ENCODE measurements at regions not wholly inside any gene's neighbourhood (a gene's known extent, or its start where the extent isn't known, plus 50 kb on each side); places are given as distances from the start of the nearest gene placed in this dataset.

DNA sequence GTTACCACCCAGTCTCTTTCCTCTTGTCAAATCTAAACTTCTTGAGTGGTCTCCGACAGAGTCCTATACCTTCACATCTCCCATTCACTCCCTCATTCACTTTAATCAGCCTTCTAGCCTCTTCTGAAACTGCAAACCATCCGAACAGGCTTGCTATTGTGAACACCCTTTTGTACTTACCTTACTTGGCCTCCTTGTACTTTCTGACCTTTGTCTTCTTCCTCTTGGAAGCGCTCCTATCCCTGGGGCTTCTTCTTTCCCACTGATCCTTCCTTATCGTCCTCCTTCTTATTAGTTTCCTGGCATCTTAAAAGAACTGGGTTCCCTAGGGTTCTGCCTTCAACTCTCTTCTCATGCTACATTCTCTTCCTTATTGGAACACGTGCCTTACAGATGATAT is 76.9 kb upstream of the HIF1A start:
- Histone ChIP-seq H3K9me3 (ENCODE audit: low read length) (no peaks in the 10 kb centered on the region), H3K36me3 (ENCODE audit: insufficient read depth, low read length) (no peaks in the 10 kb centered on the region), H3K9ac (ENCODE audit: low read length) (no peak overlapping the region), H3K79me2 (ENCODE audit: insufficient read depth, low read length) (no peaks in the 10 kb centered on the region), H3K4me1 (ENCODE audit: insufficient read depth, low read length, severe bottlenecking) (no peaks in the 10 kb centered on the region), H2AFZ (ENCODE audit: low read length) (no peak overlapping the region), H3K4me2 (ENCODE audit: low read length) (no peak overlapping the region), H3K4me3 (ENCODE audit: low read depth, low read length, poor library complexity, severe bottlenecking) (no peak overlapping the region), H4K20me1 (ENCODE audit: insufficient read depth, low read length) (no peaks in the 10 kb centered on the region), H3K9me2 (ENCODE audit: low read depth, low read length) (no peaks in the 10 kb centered on the region), H3F3A (ENCODE audit: insufficient read depth, low read length) (no peaks in the 10 kb centered on the region), H3K27me3 (ENCODE audit: insufficient read depth, low read length) (no peaks in the 10 kb centered on the region), H3K27ac (ENCODE audit: low read depth, low read length, poor library complexity, severe bottlenecking) (no peak overlapping the region)
- TF ChIP-seq, protein P1, sequence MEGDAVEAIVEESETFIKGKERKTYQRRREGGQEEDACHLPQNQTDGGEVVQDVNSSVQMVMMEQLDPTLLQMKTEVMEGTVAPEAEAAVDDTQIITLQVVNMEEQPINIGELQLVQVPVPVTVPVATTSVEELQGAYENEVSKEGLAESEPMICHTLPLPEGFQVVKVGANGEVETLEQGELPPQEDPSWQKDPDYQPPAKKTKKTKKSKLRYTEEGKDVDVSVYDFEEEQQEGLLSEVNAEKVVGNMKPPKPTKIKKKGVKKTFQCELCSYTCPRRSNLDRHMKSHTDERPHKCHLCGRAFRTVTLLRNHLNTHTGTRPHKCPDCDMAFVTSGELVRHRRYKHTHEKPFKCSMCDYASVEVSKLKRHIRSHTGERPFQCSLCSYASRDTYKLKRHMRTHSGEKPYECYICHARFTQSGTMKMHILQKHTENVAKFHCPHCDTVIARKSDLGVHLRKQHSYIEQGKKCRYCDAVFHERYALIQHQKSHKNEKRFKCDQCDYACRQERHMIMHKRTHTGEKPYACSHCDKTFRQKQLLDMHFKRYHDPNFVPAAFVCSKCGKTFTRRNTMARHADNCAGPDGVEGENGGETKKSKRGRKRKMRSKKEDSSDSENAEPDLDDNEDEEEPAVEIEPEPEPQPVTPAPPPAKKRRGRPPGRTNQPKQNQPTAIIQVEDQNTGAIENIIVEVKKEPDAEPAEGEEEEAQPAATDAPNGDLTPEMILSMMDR (IDR thresholded peaks at IDR 0.05; ENCODE audit: low read length): no peak
- TF ChIP-seq EZH2 (IDR thresholded peaks at IDR 0.05; ENCODE audit: borderline replicate concordance, low read length): no peak

DNA sequence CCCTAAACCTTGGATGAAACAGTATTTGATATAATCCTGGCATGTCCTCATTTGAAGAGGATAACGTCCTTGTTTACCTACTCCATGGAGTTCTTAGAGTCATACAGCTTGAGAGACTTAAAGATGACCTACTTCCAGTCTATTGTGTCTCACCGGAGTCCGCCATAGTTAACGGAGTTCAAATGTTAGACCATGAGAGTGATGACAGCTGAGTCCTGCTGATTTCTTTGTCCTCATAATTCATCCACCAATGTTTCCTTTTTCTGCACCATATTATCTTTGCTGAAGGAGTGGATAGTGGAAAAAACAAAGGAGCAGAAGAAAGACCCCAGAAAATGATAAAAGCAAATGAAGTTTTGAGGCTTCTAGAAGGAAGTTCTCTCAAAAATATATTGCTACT is 75.8 kb upstream of the HIF1A start:
- H3F3A ChIP-seq (ENCODE audit: insufficient read depth, low read length): no peaks in the 10 kb centered on the region
- no peak overlapping the region for H2AFZ ChIP-seq (ENCODE audit: low read length)
- H3K4me2 ChIP-seq (ENCODE audit: low read length): no peak overlapping the region
- H3K9me2 ChIP-seq (ENCODE audit: low read depth, low read length): no peaks in the 10 kb centered on the region
- TF ChIP-seq, protein P1 (IDR thresholded peaks at IDR 0.05; ENCODE audit: low read length): no peak
- TF ChIP-seq EZH2 (IDR thresholded peaks at IDR 0.05; ENCODE audit: borderline replicate concordance, low read length): no peak
- no peaks in the 10 kb centered on the region for H4K20me1 ChIP-seq (ENCODE audit: insufficient read depth, low read length)
- no peaks in the 10 kb centered on the region for H3K9me3 ChIP-seq (ENCODE audit: low read length)
- H3K36me3 ChIP-seq (ENCODE audit: insufficient read depth, low read length): no peaks in the 10 kb centered on the region
- no peak overlapping the region for H3K4me3 ChIP-seq (ENCODE audit: low read depth, low read length, poor library complexity, severe bottlenecking)
- H3K9ac ChIP-seq (ENCODE audit: low read length): no peak overlapping the region
- no peak overlapping the region for H3K27ac ChIP-seq (ENCODE audit: low read depth, low read length, poor library complexity, severe bottlenecking)
- H3K4me1 ChIP-seq (ENCODE audit: insufficient read depth, low read length, severe bottlenecking): no peaks in the 10 kb centered on the region
- no peaks in the 10 kb centered on the region for H3K79me2 ChIP-seq (ENCODE audit: insufficient read depth, low read length)
- no peaks in the 10 kb centered on the region for H3K27me3 ChIP-seq (ENCODE audit: insufficient read depth, low read length)

DNA sequence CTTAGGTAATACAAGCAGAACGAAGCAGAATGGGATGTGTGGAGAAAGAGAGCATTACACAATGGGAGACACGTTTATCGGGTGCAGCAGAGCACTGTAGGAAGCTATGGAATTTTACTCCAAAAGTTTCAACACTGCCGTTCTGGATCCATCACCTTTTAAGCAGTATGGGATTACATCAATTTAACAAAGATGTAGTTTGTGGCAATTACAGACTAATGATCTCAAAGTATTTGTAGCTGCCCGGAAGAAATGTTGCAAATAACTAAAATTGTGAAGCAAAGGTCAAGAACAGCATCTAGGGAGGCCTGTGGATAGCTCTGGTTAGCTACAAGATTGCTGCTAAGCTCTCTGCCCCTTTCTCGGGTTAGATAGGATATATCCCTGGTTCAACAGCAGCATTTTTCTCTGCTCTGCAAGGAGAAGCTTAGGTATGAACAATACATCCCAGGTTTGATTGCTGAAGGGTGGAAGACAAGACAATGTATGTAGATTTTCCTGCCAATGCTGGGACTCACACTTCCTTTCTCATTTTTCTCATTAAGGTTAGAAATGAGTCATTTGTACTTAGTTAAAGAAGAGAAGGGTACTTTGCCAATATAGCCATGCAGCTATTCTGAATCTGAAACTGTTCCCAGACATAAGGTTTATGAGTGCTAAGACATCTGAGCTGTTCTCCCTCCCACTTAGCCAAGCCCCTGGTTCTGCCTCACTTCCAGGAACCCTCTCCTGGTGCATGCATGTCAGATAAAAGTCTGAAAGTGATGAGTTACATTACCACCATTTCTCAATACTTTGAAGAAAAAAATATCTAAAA is 75.0 kb upstream of the HIF1A start:
- H3K9ac ChIP-seq (ENCODE audit: low read length): no peak overlapping the region
- TF ChIP-seq EZH2 (IDR thresholded peaks at IDR 0.05; ENCODE audit: borderline replicate concordance, low read length): no peak
- TF ChIP-seq, protein P1 (IDR thresholded peaks at IDR 0.05; ENCODE audit: low read length): no peak
- H3K4me3 ChIP-seq (ENCODE audit: low read depth, low read length, poor library complexity, severe bottlenecking): no peak overlapping the region

More for the DNA sequence above, 75.0 kb upstream of the HIF1A start:
- Histone ChIP-seq H3K36me3 (ENCODE audit: insufficient read depth, low read length) (no peaks in the 10 kb centered on the region), H3K4me2 (ENCODE audit: low read length) (no peak overlapping the region), H3K27me3 (ENCODE audit: insufficient read depth, low read length) (no peaks in the 10 kb centered on the region), H3K9me2 (ENCODE audit: low read depth, low read length) (no peaks in the 10 kb centered on the region), H2AFZ (ENCODE audit: low read length) (no peak overlapping the region), H3K9me3 (ENCODE audit: low read length) (no peaks in the 10 kb centered on the region), H3F3A (ENCODE audit: insufficient read depth, low read length) (no peaks in the 10 kb centered on the region), H3K4me1 (ENCODE audit: insufficient read depth, low read length, severe bottlenecking) (no peaks in the 10 kb centered on the region), H4K20me1 (ENCODE audit: insufficient read depth, low read length) (no peaks in the 10 kb centered on the region), H3K27ac (ENCODE audit: low read depth, low read length, poor library complexity, severe bottlenecking) (no peak overlapping the region), H3K79me2 (ENCODE audit: insufficient read depth, low read length) (no peaks in the 10 kb centered on the region)

All from OCI-LY1 (cell line).